PC-3 (cell line): ENCODE measurements at regions not wholly inside any gene's neighbourhood (a gene's known extent, or its start where the extent isn't known, plus 50 kb on each side); places are given as distances from the start of the nearest gene placed in this dataset.

Source experiments
- ATAC-seq: fragments of 200-7000 bp; cut with Tn5 transposase; 2 replicates; pipeline ENCODE4 v1.9.1; 2020; ENCODE audit warnings: mild to moderate bottlenecking, moderate library complexity
- BruUV-seq: library from RNA; stranded (reverse); fragments of 400-500 nt; replicated peaks from 2 replicates; lab custom pipeline; 2021; lab: Mats Ljungman, UMichigan
- CTCF ChIA-PET: fragments of 300-600 bp; sonication (Branson Sonifier 250); formaldehyde crosslinking; loops from one replicate; lab custom pipeline; 2022; ENCODE audit warnings: antibody characterized with exemption; lab: Charles Lee
- POLR2A ChIA-PET: fragments of 300-600 bp; sonication (Branson Sonifier 250); formaldehyde crosslinking; loops from one replicate; lab custom pipeline; 2022; ENCODE audit warnings: antibody characterized with exemption; ENCODE audit not compliant: unreplicated experiment; lab: Charles Lee
- DNase-seq: peaks from one replicate; pipeline ENCODE4 v3.0.0-alpha.2; 2015
- H2AFZ ChIP-seq: fragments of 300-600 bp; sonication (generic); 2 replicates; pipeline ENCODE4 v1.6.0; 2016; ENCODE audit warnings: antibody characterized with exemption, low read length
- H3F3A ChIP-seq: fragments of 300-600 bp; sonication (generic); one replicate; pipeline ENCODE4 v1.6.0; 2017; ENCODE audit warnings: antibody characterized with exemption, low read length, control low read depth, mild to moderate bottlenecking; ENCODE audit not compliant: unreplicated experiment
- H3K27ac ChIP-seq: fragments of 300-600 bp; sonication (generic); 2 replicates; pipeline ENCODE4 v1.5.1; 2016; ENCODE audit warnings: mild to moderate bottlenecking, low read length
- H3K27me3 ChIP-seq: fragments of 300-600 bp; sonication (generic); 2 replicates; pipeline ENCODE4 v1.6.1; 2016; ENCODE audit warnings: low read length, mixed read lengths
- H3K36me3 ChIP-seq: fragments of 300-600 bp; sonication (generic); 2 replicates; pipeline ENCODE4 v1.6.1; 2016; ENCODE audit warnings: low read depth, mixed run types, low read length, mixed read lengths
- H3K4me1 ChIP-seq: fragments of 300-600 bp; sonication (generic); 2 replicates; pipeline ENCODE4 v1.5.1; 2016; ENCODE audit warnings: low read length; ENCODE audit not compliant: insufficient read depth
- H3K4me2 ChIP-seq: fragments of 300-600 bp; sonication (generic); 2 replicates; pipeline ENCODE4 v1.6.0; 2016; ENCODE audit warnings: low read length
- H3K4me3 ChIP-seq: fragments of 300-600 bp; sonication (generic); 2 replicates; pipeline ENCODE4 v1.5.1; 2016; ENCODE audit warnings: mild to moderate bottlenecking, low read length, mixed read lengths
- H3K79me2 ChIP-seq: fragments of 300-600 bp; sonication (generic); 2 replicates; pipeline ENCODE4 v1.6.1; 2017; ENCODE audit warnings: low read length, mixed read lengths
- H3K9ac ChIP-seq: fragments of 300-600 bp; sonication (generic); 2 replicates; pipeline ENCODE4 v1.6.0; 2016; ENCODE audit warnings: mild to moderate bottlenecking, low read length
- H3K9me2 ChIP-seq: fragments of 300-600 bp; sonication (generic); replicated peaks from 2 replicates; pipeline ENCODE4 v1.6.1; 2016; ENCODE audit warnings: mixed run types, low read length, mixed read lengths
- H3K9me3 ChIP-seq: fragments of 300-600 bp; sonication (generic); 2 replicates; pipeline ENCODE4 v1.6.1; 2016; ENCODE audit warnings: low read length, mixed read lengths
- H4K20me1 ChIP-seq: fragments of 300-600 bp; sonication (generic); 2 replicates; pipeline ENCODE4 v1.6.1; 2016; ENCODE audit warnings: low read length, mixed read lengths
- EZH2 ChIP-seq: fragments of 300-600 bp; sonication (generic); IDR thresholded peaks from one replicate; pipeline ENCODE4 v1.6.1; 2017; ENCODE audit warnings: antibody characterized with exemption, mild to moderate bottlenecking, low read length; ENCODE audit not compliant: unreplicated experiment
- EZH2phosphoT487 ChIP-seq: fragments of 300-600 bp; sonication (generic); IDR thresholded peaks from 2 replicates; pipeline ENCODE4 v1.6.1; 2018; ENCODE audit warnings: mild to moderate bottlenecking, antibody characterized with exemption, low read length, borderline replicate concordance
- intact Hi-C: fragments of 100-400 bp; cut with micrococcal nuclease; formaldehyde crosslinking; loops from 2 replicates; pipeline ENCODE4 v1.9.0; 2023
- TF ChIP-seq, protein P1 (sequence below): fragments of 300-600 bp; sonication (generic); conservative IDR thresholded peaks from 2 replicates; pipeline ENCODE4 v1.5.1; 2017; ENCODE audit warnings: antibody characterized with exemption, low read depth, mild to moderate bottlenecking, low read length

DNA sequence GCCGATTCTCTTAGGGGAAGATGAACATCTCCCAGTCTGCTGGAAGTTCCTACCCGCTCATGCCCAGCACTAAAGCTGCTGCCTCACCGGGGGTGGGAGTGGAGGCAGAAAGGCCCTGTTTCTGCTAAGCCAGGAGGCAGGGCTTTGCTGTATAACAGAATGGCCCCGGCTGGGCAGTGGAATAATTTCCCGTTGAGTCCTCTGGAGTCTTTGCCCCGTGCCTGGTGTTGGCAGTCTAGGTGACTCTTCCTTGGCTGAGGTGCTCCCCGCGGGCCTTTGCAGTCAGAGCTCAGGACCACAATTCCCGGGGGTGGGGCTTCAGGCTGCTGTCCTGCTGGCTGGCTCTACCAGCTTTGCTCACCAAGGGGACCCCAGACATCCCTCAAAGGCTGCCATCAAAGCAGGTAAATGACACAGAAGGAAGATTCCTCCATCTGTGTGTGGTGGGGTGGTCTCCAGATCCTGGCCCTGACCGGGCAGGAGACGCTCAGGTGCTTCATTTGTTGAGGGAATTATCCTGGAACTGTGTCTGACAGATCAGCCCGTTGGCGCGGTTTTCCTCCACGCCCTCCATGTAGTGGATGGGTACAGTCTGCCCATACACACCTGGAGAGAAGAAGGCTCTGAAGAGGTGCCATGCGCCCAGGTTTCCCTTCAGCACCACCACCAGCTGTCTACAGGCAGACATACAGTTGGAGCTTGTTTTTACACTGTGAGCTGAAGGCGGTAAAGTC, 209.9 kb downstream of the TEX29 start:
- Histone ChIP-seq H2AFZ (no peak overlapping the region), H3K79me2 (no peaks in the 10 kb centered on the region), H3K4me1 (no peaks in the 10 kb centered on the region), H3K9ac (no peak overlapping the region), H3F3A (no peaks in the 10 kb centered on the region), H3K27me3 (peaks cover 57% of the 10 kb centered on the region), H3K36me3 (no peaks in the 10 kb centered on the region), H3K9me2 (no peaks in the 10 kb centered on the region), H3K4me3 (no peak overlapping the region), H3K4me2 (no peak overlapping the region), H3K9me3 (no peaks in the 10 kb centered on the region), H3K27ac (no peak overlapping the region), H4K20me1 (no peaks in the 10 kb centered on the region)
- TF ChIP-seq EZH2phosphoT487: no peak
- no peak for TF ChIP-seq EZH2
- TF ChIP-seq, protein P1, sequence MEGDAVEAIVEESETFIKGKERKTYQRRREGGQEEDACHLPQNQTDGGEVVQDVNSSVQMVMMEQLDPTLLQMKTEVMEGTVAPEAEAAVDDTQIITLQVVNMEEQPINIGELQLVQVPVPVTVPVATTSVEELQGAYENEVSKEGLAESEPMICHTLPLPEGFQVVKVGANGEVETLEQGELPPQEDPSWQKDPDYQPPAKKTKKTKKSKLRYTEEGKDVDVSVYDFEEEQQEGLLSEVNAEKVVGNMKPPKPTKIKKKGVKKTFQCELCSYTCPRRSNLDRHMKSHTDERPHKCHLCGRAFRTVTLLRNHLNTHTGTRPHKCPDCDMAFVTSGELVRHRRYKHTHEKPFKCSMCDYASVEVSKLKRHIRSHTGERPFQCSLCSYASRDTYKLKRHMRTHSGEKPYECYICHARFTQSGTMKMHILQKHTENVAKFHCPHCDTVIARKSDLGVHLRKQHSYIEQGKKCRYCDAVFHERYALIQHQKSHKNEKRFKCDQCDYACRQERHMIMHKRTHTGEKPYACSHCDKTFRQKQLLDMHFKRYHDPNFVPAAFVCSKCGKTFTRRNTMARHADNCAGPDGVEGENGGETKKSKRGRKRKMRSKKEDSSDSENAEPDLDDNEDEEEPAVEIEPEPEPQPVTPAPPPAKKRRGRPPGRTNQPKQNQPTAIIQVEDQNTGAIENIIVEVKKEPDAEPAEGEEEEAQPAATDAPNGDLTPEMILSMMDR: no peak
- DNase-seq (no peak), ATAC-seq (no peak)
- intact Hi-C loops: no loop called here
- no TSS peak for BruUV-seq
- CTCF ChIA-PET: no interaction called here
- POLR2A ChIA-PET: no interaction called here

DNA sequence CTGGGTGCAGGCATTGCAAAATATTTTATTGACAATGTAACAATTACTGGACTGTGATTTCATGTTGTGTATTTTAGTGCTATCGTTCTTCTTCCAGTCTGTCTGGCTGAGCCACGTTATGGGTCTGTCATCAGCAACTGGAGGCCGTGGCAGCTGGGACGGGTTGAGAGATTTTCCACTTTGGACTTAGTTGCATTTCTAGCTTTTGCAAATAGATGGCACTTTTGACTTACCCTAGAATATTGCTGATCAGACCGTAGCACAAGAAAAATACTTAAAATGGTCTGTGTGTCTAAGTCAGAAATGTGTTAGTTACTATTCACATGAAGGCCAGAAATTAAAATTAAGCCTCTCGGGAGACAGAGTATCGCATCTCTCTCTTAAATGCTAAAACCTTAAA, 211.1 kb downstream of the TEX29 start:
- Histone ChIP-seq H3K79me2 (no peaks in the 10 kb centered on the region), H2AFZ (no peak overlapping the region), H4K20me1 (no peaks in the 10 kb centered on the region), H3K4me3 (no peak overlapping the region), H3K36me3 (no peaks in the 10 kb centered on the region), H3K9me3 (no peaks in the 10 kb centered on the region), H3K4me2 (no peak overlapping the region), H3K27ac (no peak overlapping the region), H3K9ac (no peak overlapping the region), H3K4me1 (no peaks in the 10 kb centered on the region), H3K27me3 (peaks cover 69% of the 10 kb centered on the region), H3K9me2 (no peaks in the 10 kb centered on the region), H3F3A (no peaks in the 10 kb centered on the region)
- BruUV-seq: no TSS peak
- POLR2A ChIA-PET: no interaction called here
- CTCF ChIA-PET: no interaction called here
- TF ChIP-seq, protein P1: no peak
- TF ChIP-seq EZH2 (no peak), EZH2phosphoT487 (no peak)
- intact Hi-C loops: no loop called here
- peak; percentile 38; the same call in 1 of the 2 replicates for ATAC-seq
- DNase-seq: peak; percentile 26

DNA sequence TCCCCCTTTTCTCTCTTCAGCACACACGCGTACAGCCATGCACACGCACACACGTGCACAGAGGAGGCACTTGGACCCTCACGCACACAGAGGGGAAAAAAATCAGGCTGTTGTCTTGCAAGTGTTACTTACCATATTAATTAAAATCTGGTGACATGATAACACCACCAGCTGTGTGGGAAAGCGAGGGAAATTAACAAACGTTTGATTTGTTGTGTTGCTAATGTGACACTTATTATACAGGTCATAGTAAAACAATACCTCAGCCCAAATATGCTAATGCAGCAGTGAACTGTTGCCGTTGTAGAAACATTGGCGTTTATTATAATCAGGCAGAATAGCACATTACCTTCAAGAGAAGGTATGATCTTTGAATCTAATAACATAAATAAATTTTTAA, 211.7 kb downstream of the TEX29 start:
- H3K27me3 ChIP-seq: peaks cover 75% of the 10 kb centered on the region
- H3F3A ChIP-seq: no peaks in the 10 kb centered on the region
- no peak overlapping the region for H3K4me2 ChIP-seq
- no peak overlapping the region for H2AFZ ChIP-seq
- H3K36me3 ChIP-seq: no peaks in the 10 kb centered on the region
- no peaks in the 10 kb centered on the region for H4K20me1 ChIP-seq
- POLR2A ChIA-PET: no interaction called here
- DNase-seq: no peak
- no peaks in the 10 kb centered on the region for H3K79me2 ChIP-seq
- no peak overlapping the region for H3K27ac ChIP-seq
- no peak overlapping the region for H3K4me3 ChIP-seq
- no TSS peak for BruUV-seq
- ATAC-seq: no peak
- TF ChIP-seq EZH2phosphoT487: no peak
- TF ChIP-seq EZH2: no peak
- TF ChIP-seq, protein P1: no peak
- no peaks in the 10 kb centered on the region for H3K9me3 ChIP-seq
- CTCF ChIA-PET: no interaction called here
- intact Hi-C loops: no loop called here
- H3K9ac ChIP-seq: no peak overlapping the region
- no peaks in the 10 kb centered on the region for H3K9me2 ChIP-seq
- no peaks in the 10 kb centered on the region for H3K4me1 ChIP-seq
